HUES6 (cell line): ENCODE measurements at regions not wholly inside any gene's neighbourhood (a gene's known extent, or its start where the extent isn't known, plus 50 kb on each side); places are given as distances from the start of the nearest gene placed in this dataset.

Experiments used
- H3K27ac ChIP-seq: 2 replicates; pipeline ENCODE4 v1.7.0; 2013; ENCODE audit warnings: low read depth, mild to moderate bottlenecking, low read length, inconsistent platforms
- H3K27me3 ChIP-seq: 2 replicates; pipeline ENCODE4 v1.6.1; 2013; ENCODE audit warnings: low read length; ENCODE audit not compliant: control insufficient read depth, insufficient read depth
- H3K36me3 ChIP-seq: 2 replicates; pipeline ENCODE4 v1.6.1; 2013; ENCODE audit warnings: low read length; ENCODE audit not compliant: control insufficient read depth, insufficient read depth
- H3K4me1 ChIP-seq: 2 replicates; pipeline ENCODE4 v1.6.1; 2013; ENCODE audit warnings: low read length; ENCODE audit not compliant: control insufficient read depth, insufficient read depth
- H3K4me3 ChIP-seq: 2 replicates; pipeline ENCODE4 v1.5.1; 2013; ENCODE audit warnings: low read depth, low read length
- H3K9ac ChIP-seq: one replicate; pipeline ENCODE4 v1.6.1; 2013; ENCODE audit warnings: mild to moderate bottlenecking, low read length
- H3K9me3 ChIP-seq: 2 replicates; pipeline ENCODE4 v1.6.1; 2013; ENCODE audit warnings: low read depth, low read length; ENCODE audit not compliant: control insufficient read depth, insufficient read depth

DNA sequence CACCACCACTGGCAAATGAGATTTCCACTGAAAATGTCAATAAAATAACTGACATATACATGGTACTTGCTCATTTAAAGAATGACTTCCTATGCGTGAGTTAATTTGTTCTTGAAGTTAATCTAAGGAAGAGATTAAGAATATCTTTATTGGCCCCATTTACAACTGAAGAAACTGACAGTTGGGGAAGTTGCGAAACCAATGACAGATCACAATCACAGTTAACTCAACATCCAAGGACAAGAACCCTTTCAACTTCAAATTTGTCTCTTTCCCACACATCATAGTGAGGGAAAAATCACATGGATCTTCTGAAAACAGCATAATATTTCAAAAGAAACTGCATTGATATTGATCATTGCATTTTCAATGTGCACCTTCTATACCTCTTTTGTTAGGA lies 565.4 kb downstream of the IRS1 start:
- Histone ChIP-seq H3K9ac (no peak overlapping the region), H3K9me3 (no peaks in the 10 kb centered on the region), H3K36me3 (no peaks in the 10 kb centered on the region), H3K27ac (no peak overlapping the region), H3K4me3 (no peak overlapping the region), H3K27me3 (no peaks in the 10 kb centered on the region), H3K4me1 (no peaks in the 10 kb centered on the region)

DNA sequence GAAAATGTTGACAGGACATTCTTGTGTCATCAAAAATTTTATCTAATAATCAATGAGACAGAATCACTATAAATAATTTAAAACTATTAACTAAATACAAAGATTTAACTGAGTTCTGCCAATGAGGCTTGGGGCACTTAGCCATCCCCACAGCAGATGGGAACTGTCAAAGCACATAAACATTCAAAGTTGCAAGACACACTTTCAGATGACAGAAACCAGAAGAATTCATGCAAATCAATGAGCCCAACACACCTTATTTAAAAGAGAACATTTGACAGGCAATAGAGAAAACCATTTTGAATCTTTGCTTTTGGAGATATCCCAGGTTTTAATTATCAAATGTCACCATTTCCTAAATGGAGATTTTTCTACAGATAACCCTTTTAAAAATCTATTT lies 566.2 kb downstream of the IRS1 start:
- Histone ChIP-seq H3K27ac (no peak overlapping the region), H3K36me3 (no peaks in the 10 kb centered on the region), H3K27me3 (no peaks in the 10 kb centered on the region), H3K9me3 (no peaks in the 10 kb centered on the region), H3K4me1 (no peaks in the 10 kb centered on the region), H3K4me3 (no peak overlapping the region), H3K9ac (no peak overlapping the region)

DNA sequence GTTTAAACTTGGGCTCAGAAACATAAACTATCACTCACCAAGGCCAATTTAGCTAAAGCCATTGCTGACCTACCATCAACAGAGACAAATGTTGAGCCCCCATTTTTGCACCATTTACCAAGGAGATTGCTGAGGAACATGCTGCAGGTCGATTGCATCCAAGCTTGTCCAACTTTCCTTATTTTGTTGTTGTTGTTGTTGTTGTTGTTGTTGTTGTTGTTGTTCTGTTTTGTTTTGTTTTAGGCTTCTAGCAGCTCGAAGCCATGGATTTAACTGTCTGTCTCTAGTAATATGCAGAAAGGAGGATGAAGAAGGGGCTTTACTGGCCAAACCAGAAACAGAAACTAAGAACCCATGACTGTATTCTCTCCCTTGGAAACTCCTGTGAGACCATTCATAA lies 571.5 kb downstream of the IRS1 start:
- Histone ChIP-seq H3K36me3 (no peaks in the 10 kb centered on the region), H3K9me3 (no peaks in the 10 kb centered on the region), H3K4me1 (no peaks in the 10 kb centered on the region), H3K27ac (no peak overlapping the region), H3K4me3 (no peak overlapping the region), H3K9ac (no peak overlapping the region), H3K27me3 (no peaks in the 10 kb centered on the region)

DNA sequence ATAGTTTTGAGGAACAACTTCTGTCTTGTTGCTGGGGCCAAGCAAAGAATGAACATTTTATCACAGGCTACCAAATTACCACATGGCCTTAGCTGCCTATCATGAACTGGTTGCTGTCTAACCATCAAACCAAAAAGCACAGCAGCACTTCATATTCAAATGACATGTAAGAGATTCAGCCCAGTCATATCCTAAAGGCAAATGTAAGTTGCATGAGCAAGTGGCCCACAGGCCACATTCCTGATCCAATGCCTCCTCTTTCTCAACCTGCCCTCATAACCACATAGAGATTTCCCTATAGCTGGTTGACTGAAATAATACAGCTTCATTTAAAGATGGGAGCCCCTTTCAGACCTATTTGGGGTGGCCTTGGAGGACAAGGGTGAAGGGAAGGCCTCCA lies 572.3 kb downstream of the IRS1 start:
- no peaks in the 10 kb centered on the region for H3K36me3 ChIP-seq
- H3K4me3 ChIP-seq = no peak overlapping the region
- H3K27ac ChIP-seq = no peak overlapping the region
- no peak overlapping the region for H3K9ac ChIP-seq
- no peaks in the 10 kb centered on the region for H3K27me3 ChIP-seq
- H3K9me3 ChIP-seq = no peaks in the 10 kb centered on the region
- no peaks in the 10 kb centered on the region for H3K4me1 ChIP-seq

DNA sequence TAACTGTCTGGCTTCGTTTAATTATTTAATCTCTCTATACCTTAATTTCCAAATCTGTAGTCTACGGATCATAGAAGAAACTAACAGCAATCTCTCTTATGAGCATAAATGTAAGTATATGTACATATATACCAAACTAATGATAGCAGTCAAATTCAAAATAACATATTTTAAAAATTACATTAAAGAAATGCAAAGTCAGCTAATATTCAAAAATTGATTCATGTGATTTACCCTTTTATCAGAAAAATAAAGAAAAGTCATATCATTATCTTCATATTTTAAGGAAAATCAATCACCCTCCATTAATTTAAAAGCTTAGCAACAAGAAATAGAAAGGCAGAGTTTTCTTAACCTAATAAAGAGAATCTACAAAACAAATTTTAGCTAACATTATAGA lies 575.9 kb downstream of the IRS1 start:
- Histone ChIP-seq H3K9ac (no peak overlapping the region), H3K27me3 (no peaks in the 10 kb centered on the region), H3K36me3 (no peaks in the 10 kb centered on the region), H3K9me3 (no peaks in the 10 kb centered on the region), H3K4me3 (no peak overlapping the region), H3K4me1 (no peaks in the 10 kb centered on the region), H3K27ac (no peak overlapping the region)

DNA sequence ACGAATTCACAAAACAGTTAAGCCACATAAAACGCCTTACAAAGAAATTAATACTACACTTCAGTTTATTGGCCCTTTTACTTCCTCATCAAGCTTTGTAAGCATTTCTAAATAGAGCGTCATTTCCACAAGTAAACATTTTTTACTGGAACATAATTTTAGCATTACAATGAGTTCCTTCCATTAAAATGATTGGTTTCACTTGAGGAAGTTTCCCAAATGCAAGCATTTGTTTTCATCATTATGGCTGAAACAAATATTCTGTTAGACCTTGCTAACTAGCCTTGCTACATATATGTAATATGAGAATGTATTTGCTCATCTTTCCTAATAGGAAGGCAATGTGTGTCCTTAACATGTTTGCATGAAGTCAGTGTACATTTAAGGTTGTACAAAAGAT lies 579.1 kb downstream of the IRS1 start:
- Histone ChIP-seq H3K9ac (no peak overlapping the region), H3K9me3 (no peaks in the 10 kb centered on the region), H3K36me3 (no peaks in the 10 kb centered on the region), H3K27ac (no peak overlapping the region), H3K4me3 (no peak overlapping the region), H3K27me3 (no peaks in the 10 kb centered on the region), H3K4me1 (no peaks in the 10 kb centered on the region)

DNA sequence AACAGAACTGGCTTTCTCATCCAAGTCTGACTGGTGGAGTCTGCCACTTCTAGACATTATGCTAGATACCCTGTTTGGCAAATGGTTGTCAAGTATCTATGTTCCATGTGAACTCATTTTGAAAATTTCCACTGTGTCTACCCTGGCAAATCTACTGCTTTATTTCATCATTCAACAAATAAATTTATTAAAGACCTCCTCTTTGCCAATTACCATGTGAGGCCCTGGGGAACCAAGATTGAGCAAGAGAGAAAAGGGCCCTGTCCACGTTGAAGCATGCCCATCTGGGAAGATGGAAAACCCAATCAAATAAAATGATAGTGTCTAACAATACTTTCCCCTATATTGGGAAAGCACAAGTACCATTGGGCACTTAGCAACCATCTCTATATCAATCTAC lies 582.4 kb downstream of the IRS1 start:
- H3K4me1 ChIP-seq = no peaks in the 10 kb centered on the region
- no peaks in the 10 kb centered on the region for H3K36me3 ChIP-seq
- H3K27ac ChIP-seq = no peak overlapping the region
- H3K27me3 ChIP-seq = no peaks in the 10 kb centered on the region
- no peak overlapping the region for H3K9ac ChIP-seq
- H3K9me3 ChIP-seq = no peaks in the 10 kb centered on the region
- H3K4me3 ChIP-seq = no peak overlapping the region

DNA sequence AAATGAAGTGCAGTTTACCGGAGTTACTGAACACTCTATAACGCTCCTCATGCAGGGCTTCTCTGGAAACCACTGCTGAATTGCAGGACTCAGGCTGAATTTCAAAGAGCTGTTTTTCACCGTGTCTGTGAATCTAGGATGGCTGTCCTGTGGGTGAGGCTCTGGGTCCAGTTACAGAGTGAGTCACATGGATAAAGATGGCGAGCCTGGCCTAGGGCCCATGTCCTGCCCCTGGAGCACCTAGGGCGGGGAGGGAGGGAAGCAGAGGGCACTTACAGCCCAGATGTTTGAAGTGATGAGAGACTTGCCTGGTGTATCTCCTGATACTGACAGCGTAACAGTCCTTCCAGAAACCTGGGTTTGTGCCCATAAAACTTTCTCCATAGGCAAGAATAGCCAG lies 583.0 kb downstream of the IRS1 start:
- Histone ChIP-seq H3K4me3 (no peak overlapping the region), H3K27me3 (no peaks in the 10 kb centered on the region), H3K4me1 (no peaks in the 10 kb centered on the region), H3K27ac (no peak overlapping the region), H3K9me3 (no peaks in the 10 kb centered on the region), H3K36me3 (no peaks in the 10 kb centered on the region), H3K9ac (no peak overlapping the region)

DNA sequence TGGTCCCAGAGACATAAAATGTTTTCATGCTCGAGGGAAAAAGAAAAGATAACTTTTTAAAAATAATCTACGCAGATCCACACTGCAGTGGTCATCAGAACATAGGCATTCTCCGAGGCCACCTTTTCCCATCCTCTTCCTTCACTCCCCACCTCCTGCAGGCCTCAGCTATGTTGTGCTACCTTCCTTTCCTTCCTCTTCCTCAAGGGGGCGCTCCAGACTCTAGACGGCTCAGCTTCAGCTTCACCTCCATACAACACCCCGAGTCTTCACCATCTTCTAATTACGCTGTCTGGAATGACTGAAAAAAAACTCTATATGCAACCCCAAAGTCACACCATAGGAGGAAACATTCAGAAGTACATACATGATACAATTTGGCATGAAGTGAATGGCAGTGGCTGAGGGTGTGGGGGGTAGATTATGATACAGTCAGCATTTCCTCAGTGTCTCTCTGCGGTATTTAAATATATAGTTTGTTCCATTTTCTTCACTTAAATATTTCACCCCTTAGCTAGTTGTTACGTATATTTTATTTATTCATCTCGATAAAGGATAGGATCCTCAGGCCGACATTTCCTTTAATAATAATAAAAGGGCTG lies 583.6 kb downstream of the IRS1 start:
- H3K27ac ChIP-seq = no peak overlapping the region
- H3K27me3 ChIP-seq = no peaks in the 10 kb centered on the region
- H3K4me3 ChIP-seq = no peak overlapping the region
- H3K36me3 ChIP-seq = no peaks in the 10 kb centered on the region
- no peaks in the 10 kb centered on the region for H3K9me3 ChIP-seq
- no peaks in the 10 kb centered on the region for H3K4me1 ChIP-seq
- no peak overlapping the region for H3K9ac ChIP-seq

DNA sequence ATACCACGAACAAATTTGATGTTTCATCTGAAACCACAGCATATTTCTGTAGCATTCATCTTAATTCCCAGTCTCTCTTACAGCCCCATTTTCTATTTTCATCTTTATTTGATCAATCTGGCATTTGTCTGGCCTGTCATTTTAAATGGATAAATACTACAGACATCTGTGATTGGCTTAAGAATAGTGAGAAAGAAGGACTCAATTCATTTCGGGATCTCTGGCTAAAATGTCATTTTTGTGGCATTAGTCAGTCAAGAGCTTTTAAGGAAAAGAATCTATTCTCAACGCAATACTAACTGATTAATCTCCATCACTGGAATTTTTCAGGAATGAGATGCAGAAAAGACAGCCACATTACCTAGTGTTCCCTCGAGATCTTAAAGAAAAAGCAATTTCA lies 585.9 kb downstream of the IRS1 start:
- no peak overlapping the region for H3K27ac ChIP-seq
- H3K9ac ChIP-seq = no peak overlapping the region
- no peak overlapping the region for H3K4me3 ChIP-seq
- H3K4me1 ChIP-seq = no peaks in the 10 kb centered on the region
- no peaks in the 10 kb centered on the region for H3K9me3 ChIP-seq
- H3K27me3 ChIP-seq = no peaks in the 10 kb centered on the region
- H3K36me3 ChIP-seq = no peaks in the 10 kb centered on the region

DNA sequence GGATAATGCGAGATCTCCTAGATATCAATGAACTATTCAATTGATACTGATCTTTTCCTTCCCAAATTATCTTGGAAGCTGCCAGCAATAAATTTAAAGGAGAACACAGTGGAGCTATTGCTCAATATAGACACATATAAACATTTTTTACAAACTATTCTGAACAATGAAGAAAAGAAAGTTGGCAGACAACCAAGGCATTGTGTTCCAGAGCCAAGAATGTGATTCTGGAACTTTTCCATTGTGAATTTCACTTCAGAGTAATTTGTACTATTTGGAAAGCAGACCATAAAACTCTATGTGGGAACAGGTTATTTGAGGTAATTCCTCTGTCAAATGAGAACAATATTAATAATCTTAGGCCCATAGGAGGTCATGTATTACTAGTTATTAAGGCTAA lies 588.2 kb downstream of the IRS1 start:
- no peaks in the 10 kb centered on the region for H3K36me3 ChIP-seq
- H3K27me3 ChIP-seq = no peaks in the 10 kb centered on the region
- no peak overlapping the region for H3K27ac ChIP-seq
- no peak overlapping the region for H3K4me3 ChIP-seq
- no peaks in the 10 kb centered on the region for H3K4me1 ChIP-seq
- H3K9me3 ChIP-seq = no peaks in the 10 kb centered on the region
- H3K9ac ChIP-seq = no peak overlapping the region

DNA sequence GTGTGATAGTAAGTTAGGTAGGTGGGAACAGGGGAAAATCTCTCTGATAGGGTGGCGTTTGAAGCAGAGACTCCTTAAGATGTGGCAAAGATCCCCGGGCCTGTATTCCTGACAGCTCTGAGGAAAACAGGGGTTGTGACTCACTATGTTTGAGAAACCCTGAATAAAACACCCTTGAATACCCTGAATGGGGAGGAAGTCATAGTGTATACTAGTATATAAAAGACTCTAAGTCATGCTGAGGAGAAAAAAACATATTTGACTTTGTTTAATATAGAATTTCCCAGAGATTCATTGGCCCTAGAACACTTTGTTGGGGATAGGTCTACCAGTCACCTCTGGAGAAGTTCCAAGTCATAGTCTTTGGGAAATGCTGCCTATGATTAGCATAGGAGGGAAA lies 590.9 kb downstream of the IRS1 start:
- Histone ChIP-seq H3K36me3 (no peaks in the 10 kb centered on the region), H3K27ac (no peak overlapping the region), H3K27me3 (no peaks in the 10 kb centered on the region), H3K4me3 (no peak overlapping the region), H3K9me3 (no peaks in the 10 kb centered on the region), H3K4me1 (no peaks in the 10 kb centered on the region), H3K9ac (no peak overlapping the region)
